ENCODE measurements at regions not wholly inside any gene's neighbourhood (a gene's known extent, or its start where the extent isn't known, plus 50 kb on each side); places are given as distances from the start of the nearest gene placed in this dataset.

DNA sequence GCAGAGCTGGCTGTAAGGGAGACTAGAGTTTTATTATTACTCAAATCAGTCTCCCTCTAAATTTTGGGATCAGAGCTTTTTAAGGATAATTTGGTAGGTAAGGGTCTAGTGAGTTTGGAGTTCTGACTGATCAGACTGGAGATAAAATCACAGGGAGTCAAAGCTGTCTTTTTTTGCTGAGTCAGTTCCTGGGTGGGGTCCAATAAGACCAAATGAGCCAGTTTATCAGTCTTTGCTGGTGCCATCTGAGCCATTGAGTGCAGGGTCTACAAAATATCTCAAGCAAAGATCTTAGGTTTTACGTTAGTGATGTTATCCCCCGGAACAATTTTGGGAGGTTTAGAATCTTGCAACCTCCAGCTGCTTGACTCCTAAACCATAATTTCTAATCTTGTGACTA is 935.1 kb upstream of the RAG2 start:
- DNase-seq, result no peak
- H3K4me1 ChIP-seq, result no peaks in the 10 kb centered on the region
- intact Hi-C loops (cut with DNase I), result no loop called here
- no peak overlapping the region for H3K4me3 ChIP-seq (replicated peaks in 1 of 3)
- H3K27ac ChIP-seq, result no peak overlapping the region
- 74 to 87% methylated on average over 2 of the region's 2 CpGs for WGBS, 2 donors
- TF ChIP-seq POLR2A (IDR thresholded peaks at IDR 0.05), result no peak
- TF ChIP-seq, protein P1, sequence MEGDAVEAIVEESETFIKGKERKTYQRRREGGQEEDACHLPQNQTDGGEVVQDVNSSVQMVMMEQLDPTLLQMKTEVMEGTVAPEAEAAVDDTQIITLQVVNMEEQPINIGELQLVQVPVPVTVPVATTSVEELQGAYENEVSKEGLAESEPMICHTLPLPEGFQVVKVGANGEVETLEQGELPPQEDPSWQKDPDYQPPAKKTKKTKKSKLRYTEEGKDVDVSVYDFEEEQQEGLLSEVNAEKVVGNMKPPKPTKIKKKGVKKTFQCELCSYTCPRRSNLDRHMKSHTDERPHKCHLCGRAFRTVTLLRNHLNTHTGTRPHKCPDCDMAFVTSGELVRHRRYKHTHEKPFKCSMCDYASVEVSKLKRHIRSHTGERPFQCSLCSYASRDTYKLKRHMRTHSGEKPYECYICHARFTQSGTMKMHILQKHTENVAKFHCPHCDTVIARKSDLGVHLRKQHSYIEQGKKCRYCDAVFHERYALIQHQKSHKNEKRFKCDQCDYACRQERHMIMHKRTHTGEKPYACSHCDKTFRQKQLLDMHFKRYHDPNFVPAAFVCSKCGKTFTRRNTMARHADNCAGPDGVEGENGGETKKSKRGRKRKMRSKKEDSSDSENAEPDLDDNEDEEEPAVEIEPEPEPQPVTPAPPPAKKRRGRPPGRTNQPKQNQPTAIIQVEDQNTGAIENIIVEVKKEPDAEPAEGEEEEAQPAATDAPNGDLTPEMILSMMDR (IDR thresholded peaks at IDR 0.05), result no peak
- no peaks in the 10 kb centered on the region for H3K9me3 ChIP-seq
- H3K36me3 ChIP-seq, result no peaks in the 10 kb centered on the region
- H3K27me3 ChIP-seq, result no peaks in the 10 kb centered on the region

DNA sequence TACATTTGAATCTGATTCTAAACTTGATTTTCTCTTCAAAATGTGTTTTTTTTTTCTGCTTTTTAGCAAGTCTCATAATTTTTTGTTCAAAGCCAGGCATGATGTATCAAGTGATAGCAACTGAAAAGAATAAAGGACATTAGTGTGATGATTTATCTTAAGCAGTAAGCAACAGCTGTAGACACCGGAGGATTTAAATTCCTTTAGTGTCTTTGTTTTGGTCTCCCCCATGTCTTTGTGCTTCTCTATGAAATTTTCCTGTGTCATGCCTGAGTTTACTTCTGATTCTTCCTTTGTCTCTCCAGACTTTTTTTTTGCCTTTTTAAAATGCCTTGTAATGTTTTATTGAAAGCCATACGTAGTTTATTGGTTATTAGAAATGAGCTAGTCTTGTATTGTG is 934.2 kb upstream of the RAG2 start:
- no peaks in the 10 kb centered on the region for H3K27me3 ChIP-seq
- H3K4me3 ChIP-seq (replicated peaks in 1 of 3), result no peak overlapping the region
- 76 to 79% methylated on average over 2 of the region's 2 CpGs for WGBS, 2 donors
- H3K9me3 ChIP-seq, result no peaks in the 10 kb centered on the region
- TF ChIP-seq, protein P1 (IDR thresholded peaks at IDR 0.05), result no peak
- H3K4me1 ChIP-seq, result no peaks in the 10 kb centered on the region
- H3K36me3 ChIP-seq, result no peaks in the 10 kb centered on the region
- no peak overlapping the region for H3K27ac ChIP-seq
- intact Hi-C loops (cut with DNase I), result no loop called here
- no peak for DNase-seq

DNA sequence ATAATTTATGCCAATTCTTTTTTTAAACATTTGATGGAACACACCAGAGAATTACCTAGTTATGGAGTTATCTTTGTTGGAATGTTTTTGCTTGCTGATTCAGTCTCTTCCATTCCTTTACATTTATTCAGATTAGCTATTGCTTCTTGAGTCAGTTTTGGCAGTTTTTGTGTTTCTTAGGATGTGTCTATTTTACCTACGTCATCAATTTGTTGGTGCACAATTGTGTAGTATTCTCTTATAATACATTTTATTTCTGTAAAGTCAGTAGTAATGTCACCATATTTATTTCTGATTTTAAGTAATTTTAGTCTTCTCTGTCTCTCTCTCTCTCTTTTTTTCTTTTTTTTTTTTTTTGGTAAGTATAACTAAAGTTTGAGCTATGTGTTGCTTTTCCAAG is 929.5 kb upstream of the RAG2 start:
- Histone ChIP-seq H3K9me3 (no peaks in the 10 kb centered on the region), H3K27ac (no peak overlapping the region), H3K27me3 (no peaks in the 10 kb centered on the region), H3K4me3 (replicated peaks in 1 of 3) (no peak overlapping the region), H3K36me3 (no peaks in the 10 kb centered on the region), H3K4me1 (no peaks in the 10 kb centered on the region)
- WGBS, 2 donors, result 88 to 97% methylated on average over 1 of the region's 1 CpG
- DNase-seq, result no peak
- TF ChIP-seq, protein P1 (IDR thresholded peaks at IDR 0.05), result no peak
- no peak for TF ChIP-seq POLR2A (IDR thresholded peaks at IDR 0.05)
- intact Hi-C loops (cut with DNase I), result no loop called here

DNA sequence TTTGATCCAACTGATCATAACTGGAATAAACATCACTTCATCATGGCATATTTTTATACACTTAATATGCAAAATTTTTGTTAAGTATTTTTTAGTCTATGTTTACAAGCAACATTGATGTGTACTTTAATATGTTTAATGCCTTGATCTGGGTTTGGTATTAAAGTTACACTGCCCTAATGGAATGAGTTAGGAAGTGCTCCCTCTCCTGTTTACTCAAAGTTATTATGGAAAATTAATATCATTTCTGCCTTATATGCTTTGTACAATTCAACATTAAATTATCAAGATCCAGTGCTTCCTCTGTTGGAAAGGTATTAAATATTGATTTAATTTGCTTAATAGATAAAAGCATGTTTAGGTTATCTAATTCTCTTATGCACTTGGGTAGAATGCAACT is 927.3 kb upstream of the RAG2 start:
- Histone ChIP-seq H3K36me3 (no peaks in the 10 kb centered on the region), H3K4me3 (replicated peaks in 1 of 3) (no peak overlapping the region), H3K27ac (no peak overlapping the region), H3K9me3 (no peaks in the 10 kb centered on the region), H3K4me1 (no peaks in the 10 kb centered on the region), H3K27me3 (no peaks in the 10 kb centered on the region)
- intact Hi-C loops (cut with DNase I), result no loop called here
- no peak for DNase-seq
- TF ChIP-seq POLR2A (IDR thresholded peaks at IDR 0.05), result no peak
- TF ChIP-seq, protein P1 (IDR thresholded peaks at IDR 0.05), result no peak

DNA sequence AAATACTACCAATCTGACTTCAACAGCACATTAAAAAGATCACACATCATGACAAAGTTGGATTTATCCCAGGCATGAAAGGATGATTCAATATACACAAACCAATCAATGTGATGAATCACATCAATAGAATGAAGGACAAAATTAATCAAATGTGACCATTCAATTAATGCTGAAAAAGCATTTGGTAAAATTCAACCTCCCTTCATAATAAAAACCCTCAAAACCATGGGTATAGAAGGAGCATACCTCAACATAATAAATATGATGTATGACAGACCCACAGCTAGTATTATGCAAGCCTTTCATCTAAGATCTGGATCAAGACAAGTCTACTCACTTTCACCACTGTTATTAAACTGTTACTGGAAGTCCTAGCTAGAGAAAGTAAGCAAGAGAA is 921.7 kb upstream of the RAG2 start:
- TF ChIP-seq, protein P1 (IDR thresholded peaks at IDR 0.05), result no peak
- TF ChIP-seq POLR2A (IDR thresholded peaks at IDR 0.05), result no peak
- Histone ChIP-seq H3K4me1 (no peaks in the 10 kb centered on the region), H3K4me3 (replicated peaks in 1 of 3) (no peak overlapping the region), H3K27me3 (no peaks in the 10 kb centered on the region), H3K27ac (no peak overlapping the region), H3K9me3 (no peaks in the 10 kb centered on the region), H3K36me3 (no peaks in the 10 kb centered on the region)
- no peak for DNase-seq
- intact Hi-C loops (cut with DNase I), result no loop called here
